PC-9 (cell line): ENCODE measurements at regions not wholly inside any gene's neighbourhood (a gene's known extent, or its start where the extent isn't known, plus 50 kb on each side); places are given as distances from the start of the nearest gene placed in this dataset.

Experiments used
- EZH2 ChIP-seq: fragments of 200-600 bp; sonication (generic); IDR thresholded peaks from 2 replicates; pipeline ENCODE4 v1.8.0; 2017; ENCODE audit warnings: antibody characterized with exemption, low read depth
- TF ChIP-seq, protein P1 (sequence below): fragments of 200-600 bp; sonication (generic); conservative IDR thresholded peaks from 2 replicates; pipeline ENCODE4 v1.6.1; 2017; ENCODE audit warnings: mixed run types, antibody characterized with exemption, mild to moderate bottlenecking, moderate library complexity

DNA sequence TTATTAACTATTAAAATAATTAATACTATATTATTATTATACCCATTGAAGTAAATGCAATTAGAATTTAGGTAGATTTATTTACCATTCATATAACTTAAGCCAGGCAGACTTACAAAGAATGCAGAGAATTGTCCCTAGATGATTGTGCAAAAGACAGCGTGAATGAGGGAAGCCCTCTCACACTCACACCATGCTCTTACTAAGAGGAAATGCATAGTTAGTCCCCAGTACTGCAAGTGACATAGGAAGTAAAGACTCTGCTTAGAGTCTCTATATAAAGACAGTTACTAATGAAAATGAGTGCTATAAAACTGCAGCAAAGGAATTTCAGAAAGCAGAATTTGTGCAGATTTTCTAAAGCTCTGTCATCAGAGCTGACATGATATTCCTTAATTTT lies 270.4 kb downstream of the ZBBX start:
- TF ChIP-seq, protein P1, sequence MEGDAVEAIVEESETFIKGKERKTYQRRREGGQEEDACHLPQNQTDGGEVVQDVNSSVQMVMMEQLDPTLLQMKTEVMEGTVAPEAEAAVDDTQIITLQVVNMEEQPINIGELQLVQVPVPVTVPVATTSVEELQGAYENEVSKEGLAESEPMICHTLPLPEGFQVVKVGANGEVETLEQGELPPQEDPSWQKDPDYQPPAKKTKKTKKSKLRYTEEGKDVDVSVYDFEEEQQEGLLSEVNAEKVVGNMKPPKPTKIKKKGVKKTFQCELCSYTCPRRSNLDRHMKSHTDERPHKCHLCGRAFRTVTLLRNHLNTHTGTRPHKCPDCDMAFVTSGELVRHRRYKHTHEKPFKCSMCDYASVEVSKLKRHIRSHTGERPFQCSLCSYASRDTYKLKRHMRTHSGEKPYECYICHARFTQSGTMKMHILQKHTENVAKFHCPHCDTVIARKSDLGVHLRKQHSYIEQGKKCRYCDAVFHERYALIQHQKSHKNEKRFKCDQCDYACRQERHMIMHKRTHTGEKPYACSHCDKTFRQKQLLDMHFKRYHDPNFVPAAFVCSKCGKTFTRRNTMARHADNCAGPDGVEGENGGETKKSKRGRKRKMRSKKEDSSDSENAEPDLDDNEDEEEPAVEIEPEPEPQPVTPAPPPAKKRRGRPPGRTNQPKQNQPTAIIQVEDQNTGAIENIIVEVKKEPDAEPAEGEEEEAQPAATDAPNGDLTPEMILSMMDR = no peak
- TF ChIP-seq EZH2 = no peak
